Left ventricle myocardium inferior (tissue), 1 donor: ENCODE measurements at regions not wholly inside any gene's neighbourhood (a gene's known extent, or its start where the extent isn't known, plus 50 kb on each side); places are given as distances from the start of the nearest gene placed in this dataset.

ENCODE experiments used
- DNase-seq: peaks from one replicate; pipeline ENCODE4 v3.0.0-alpha.2; 2020
- H3K27ac ChIP-seq: fragments of 200-600 bp; replicated peaks from 2 replicates; pipeline ENCODE4 v1.8.0; 2021
- H3K27me3 ChIP-seq: fragments of 200-600 bp; 2 replicates; pipeline ENCODE4 v1.8.0; 2021; ENCODE audit warnings: low read depth
- H3K36me3 ChIP-seq: fragments of 200-600 bp; 2 replicates; pipeline ENCODE4 v1.8.0; 2021
- H3K4me1 ChIP-seq: fragments of 200-600 bp; 2 replicates; pipeline ENCODE4 v1.8.0; 2021
- H3K4me3 ChIP-seq: fragments of 200-600 bp; 2 replicates; pipeline ENCODE4 v1.8.0; 2021; ENCODE audit warnings: mild to moderate bottlenecking, moderate library complexity
- H3K9me3 ChIP-seq: fragments of 200-600 bp; replicated peaks from 2 replicates; pipeline ENCODE4 v1.8.0; 2021
- intact Hi-C: fragments of 100-400 bp; cut with micrococcal nuclease; formaldehyde crosslinking; loops from one replicate; pipeline ENCODE4 v1.11.0; 2022
- TF ChIP-seq, protein P1 (sequence below): fragments of 200-600 bp; IDR thresholded peaks from 2 replicates; pipeline ENCODE4 v1.8.0; 2021; ENCODE audit warnings: antibody characterized with exemption, mild to moderate bottlenecking, borderline replicate concordance
- donor health status: DM: no; HTN: yes; CAD: no; lungs with severe emphysema.

DNA sequence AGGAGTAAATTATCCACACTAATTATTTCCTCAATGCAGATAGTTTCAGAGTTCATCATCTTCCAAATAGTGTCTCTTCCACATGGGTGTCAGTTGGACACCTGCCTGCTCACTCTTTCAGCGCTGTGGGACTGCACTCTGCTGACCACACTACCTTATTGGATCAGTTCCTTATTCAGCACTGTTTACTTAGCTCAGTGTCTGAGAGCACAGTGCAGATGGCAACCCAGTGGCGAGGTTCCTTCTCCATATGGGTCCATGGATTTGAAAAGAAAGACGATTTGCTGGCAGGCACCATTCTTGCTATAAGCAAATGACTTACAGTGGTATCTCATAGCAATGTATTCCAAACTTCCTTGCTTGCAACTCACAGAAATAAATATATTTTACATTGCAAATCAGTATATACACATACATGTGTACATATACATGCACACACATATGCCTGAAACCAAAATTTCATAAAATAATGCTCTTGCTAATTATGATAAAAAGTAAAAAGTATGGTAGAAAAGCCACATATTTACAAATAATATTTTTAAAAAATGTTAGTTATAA, 354.8 kb downstream of the INSIG2 start:
- Histone ChIP-seq H3K27me3 (no peaks in the 10 kb centered on the region), H3K36me3 (no peaks in the 10 kb centered on the region), H3K4me3 (no peak overlapping the region), H3K4me1 (no peaks in the 10 kb centered on the region), H3K27ac (no peak overlapping the region), H3K9me3 (peaks cover 7% of the 10 kb centered on the region)
- intact Hi-C loops = no loop called here
- DNase-seq = no peak
- TF ChIP-seq, protein P1, sequence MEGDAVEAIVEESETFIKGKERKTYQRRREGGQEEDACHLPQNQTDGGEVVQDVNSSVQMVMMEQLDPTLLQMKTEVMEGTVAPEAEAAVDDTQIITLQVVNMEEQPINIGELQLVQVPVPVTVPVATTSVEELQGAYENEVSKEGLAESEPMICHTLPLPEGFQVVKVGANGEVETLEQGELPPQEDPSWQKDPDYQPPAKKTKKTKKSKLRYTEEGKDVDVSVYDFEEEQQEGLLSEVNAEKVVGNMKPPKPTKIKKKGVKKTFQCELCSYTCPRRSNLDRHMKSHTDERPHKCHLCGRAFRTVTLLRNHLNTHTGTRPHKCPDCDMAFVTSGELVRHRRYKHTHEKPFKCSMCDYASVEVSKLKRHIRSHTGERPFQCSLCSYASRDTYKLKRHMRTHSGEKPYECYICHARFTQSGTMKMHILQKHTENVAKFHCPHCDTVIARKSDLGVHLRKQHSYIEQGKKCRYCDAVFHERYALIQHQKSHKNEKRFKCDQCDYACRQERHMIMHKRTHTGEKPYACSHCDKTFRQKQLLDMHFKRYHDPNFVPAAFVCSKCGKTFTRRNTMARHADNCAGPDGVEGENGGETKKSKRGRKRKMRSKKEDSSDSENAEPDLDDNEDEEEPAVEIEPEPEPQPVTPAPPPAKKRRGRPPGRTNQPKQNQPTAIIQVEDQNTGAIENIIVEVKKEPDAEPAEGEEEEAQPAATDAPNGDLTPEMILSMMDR = no peak

DNA sequence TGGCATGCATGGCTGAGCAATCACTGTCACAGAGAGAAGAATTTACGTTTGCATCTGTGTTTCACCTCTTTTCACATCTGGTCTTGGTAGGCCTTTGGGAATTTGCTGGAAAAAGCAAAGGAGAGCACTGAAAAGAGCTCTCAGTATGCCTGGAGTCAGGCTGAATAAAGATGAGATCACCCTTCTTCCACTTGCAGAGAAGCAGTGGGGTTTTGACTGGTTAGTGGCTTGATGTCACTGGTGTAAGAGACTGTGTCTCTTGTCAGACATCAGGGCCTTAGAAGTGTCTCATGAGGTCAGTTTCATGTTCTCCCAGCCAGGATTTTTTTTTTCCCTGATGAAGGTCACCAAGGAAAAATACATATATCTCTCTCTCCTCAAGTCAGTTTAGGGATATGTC, 353.8 kb downstream of the INSIG2 start:
- Histone ChIP-seq H3K36me3 (no peaks in the 10 kb centered on the region), H3K9me3 (peaks cover 7% of the 10 kb centered on the region), H3K27ac (no peak overlapping the region), H3K4me1 (no peaks in the 10 kb centered on the region), H3K4me3 (no peak overlapping the region), H3K27me3 (peaks cover 3% of the 10 kb centered on the region)
- TF ChIP-seq, protein P1 = no peak
- intact Hi-C loops = no loop called here
- no peak for DNase-seq

DNA sequence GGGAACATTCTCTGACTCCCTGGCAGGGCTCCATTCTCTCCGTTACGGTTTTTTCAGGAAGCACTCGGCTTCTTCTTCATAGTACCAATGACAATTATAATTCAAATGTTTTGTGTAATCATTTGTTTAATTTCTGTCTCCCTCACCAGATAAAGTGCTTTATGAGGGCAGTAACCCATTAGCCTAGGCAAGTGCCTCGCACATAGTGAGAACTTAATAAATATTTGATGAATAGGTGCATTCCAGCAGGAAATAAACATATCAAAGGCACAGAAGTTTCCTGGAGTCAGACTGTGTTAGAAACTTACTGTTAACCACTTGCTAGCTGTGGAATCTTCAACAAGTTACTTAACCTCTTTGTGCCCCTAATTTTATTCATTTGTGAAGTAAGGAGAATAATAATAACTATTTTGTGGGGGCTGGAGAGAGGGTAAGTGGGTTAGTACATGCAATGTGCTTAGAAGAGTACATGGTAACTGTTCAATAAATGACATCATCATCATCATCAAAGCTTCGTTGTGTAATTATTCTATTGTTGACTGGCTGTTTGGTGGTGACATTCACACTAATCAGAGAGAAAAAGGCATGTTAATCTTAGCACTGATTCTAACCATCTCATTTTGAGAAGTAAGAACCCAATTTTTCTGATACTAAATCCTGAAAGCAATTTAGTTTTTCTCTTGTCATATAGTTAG, 352.3 kb downstream of the INSIG2 start:
- H3K4me1 ChIP-seq = no peaks in the 10 kb centered on the region
- no peaks in the 10 kb centered on the region for H3K36me3 ChIP-seq
- intact Hi-C loops = no loop called here
- no peak overlapping the region for H3K27ac ChIP-seq
- H3K9me3 ChIP-seq = peaks cover 7% of the 10 kb centered on the region
- DNase-seq = no peak
- peaks cover 6% of the 10 kb centered on the region for H3K27me3 ChIP-seq
- TF ChIP-seq, protein P1 = no peak
- H3K4me3 ChIP-seq = no peak overlapping the region

DNA sequence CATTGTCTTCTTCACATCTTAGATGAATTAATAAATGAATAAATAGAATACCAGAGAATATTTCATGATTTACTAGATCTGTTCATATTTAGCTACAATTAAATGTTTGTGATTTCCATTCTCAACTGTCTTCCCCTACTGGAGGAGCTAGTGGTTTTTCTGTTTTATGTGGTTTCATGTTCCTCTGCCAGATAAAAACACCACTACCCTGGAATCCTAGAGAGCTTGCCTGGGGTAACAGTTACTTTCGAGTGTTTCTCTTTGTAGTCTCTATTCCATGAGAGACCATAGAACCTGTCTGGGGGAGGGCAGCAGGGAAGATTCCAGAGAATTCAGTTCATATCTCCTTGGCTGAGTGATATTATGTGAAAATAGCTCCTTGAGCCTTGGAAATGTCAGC, 349.2 kb downstream of the INSIG2 start:
- peaks cover 17% of the 10 kb centered on the region for H3K27me3 ChIP-seq
- H3K36me3 ChIP-seq = no peaks in the 10 kb centered on the region
- no peak overlapping the region for H3K4me3 ChIP-seq
- H3K4me1 ChIP-seq = no peaks in the 10 kb centered on the region
- intact Hi-C loops = no loop called here
- TF ChIP-seq, protein P1 = no peak
- no peak overlapping the region for H3K27ac ChIP-seq
- no peak for DNase-seq
- H3K9me3 ChIP-seq = no peaks in the 10 kb centered on the region

DNA sequence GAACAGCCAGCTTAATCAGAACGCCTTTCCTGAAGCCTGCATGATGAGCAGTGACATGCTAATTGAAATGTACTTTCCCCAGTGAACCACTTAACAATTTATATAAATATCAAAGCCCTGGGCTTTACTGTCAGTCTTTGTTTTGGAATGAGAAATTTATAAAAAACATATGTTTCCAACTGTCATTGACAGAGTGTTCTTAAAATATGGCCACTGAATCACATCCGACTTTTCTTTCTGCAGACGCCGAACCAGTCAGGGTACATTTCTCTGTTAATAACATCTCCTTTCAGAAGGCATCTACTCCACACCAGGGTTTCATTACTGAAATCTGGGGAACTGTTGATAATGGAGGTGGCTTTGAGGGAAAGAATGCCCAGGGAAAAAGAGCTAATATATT, 343.7 kb downstream of the INSIG2 start:
- Histone ChIP-seq H3K36me3 (no peaks in the 10 kb centered on the region), H3K27me3 (peaks cover 30% of the 10 kb centered on the region), H3K4me3 (no peak overlapping the region), H3K9me3 (peaks cover 5% of the 10 kb centered on the region), H3K4me1 (no peaks in the 10 kb centered on the region), H3K27ac (no peak overlapping the region)
- TF ChIP-seq, protein P1 = no peak
- intact Hi-C loops = no loop called here
- DNase-seq = no peak
